Neural progenitor cell (in vitro differentiated cells): ENCODE measurements at regions not wholly inside any gene's neighbourhood (a gene's known extent, or its start where the extent isn't known, plus 50 kb on each side); places are given as distances from the start of the nearest gene placed in this dataset.

Experiments
- EZH2 ChIP-seq: fragments of 200-600 bp; sonication (generic); IDR thresholded peaks from 2 replicates; pipeline ENCODE4 v1.6.1; 2017; ENCODE audit warnings: antibody characterized with exemption, mild to moderate bottlenecking, moderate library complexity
- EZH2phosphoT487 ChIP-seq: fragments of 200-600 bp; sonication (generic); IDR thresholded peaks from 2 replicates; pipeline ENCODE4 v1.6.1; 2017; ENCODE audit warnings: antibody characterized with exemption
- TF ChIP-seq, protein P1 (sequence below): fragments of 200-600 bp; sonication (generic); IDR thresholded peaks from 2 replicates; pipeline ENCODE4 v1.5.1; 2017; ENCODE audit warnings: antibody characterized with exemption, mild to moderate bottlenecking

GRCh38 chr3:82329300-82329699 is 567.9 kb upstream of the GBE1 start:
- TF ChIP-seq EZH2 (no peak), EZH2phosphoT487 (no peak)
- TF ChIP-seq, protein P1, sequence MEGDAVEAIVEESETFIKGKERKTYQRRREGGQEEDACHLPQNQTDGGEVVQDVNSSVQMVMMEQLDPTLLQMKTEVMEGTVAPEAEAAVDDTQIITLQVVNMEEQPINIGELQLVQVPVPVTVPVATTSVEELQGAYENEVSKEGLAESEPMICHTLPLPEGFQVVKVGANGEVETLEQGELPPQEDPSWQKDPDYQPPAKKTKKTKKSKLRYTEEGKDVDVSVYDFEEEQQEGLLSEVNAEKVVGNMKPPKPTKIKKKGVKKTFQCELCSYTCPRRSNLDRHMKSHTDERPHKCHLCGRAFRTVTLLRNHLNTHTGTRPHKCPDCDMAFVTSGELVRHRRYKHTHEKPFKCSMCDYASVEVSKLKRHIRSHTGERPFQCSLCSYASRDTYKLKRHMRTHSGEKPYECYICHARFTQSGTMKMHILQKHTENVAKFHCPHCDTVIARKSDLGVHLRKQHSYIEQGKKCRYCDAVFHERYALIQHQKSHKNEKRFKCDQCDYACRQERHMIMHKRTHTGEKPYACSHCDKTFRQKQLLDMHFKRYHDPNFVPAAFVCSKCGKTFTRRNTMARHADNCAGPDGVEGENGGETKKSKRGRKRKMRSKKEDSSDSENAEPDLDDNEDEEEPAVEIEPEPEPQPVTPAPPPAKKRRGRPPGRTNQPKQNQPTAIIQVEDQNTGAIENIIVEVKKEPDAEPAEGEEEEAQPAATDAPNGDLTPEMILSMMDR = peak; percentile 48
